IPS-15b (cell line): ENCODE measurements at regions not wholly inside any gene's neighbourhood (a gene's known extent, or its start where the extent isn't known, plus 50 kb on each side); places are given as distances from the start of the nearest gene placed in this dataset.

ENCODE experiments used
- H3K27me3 ChIP-seq: one replicate; pipeline ENCODE4 v1.6.1; 2013; ENCODE audit warnings: low read length; ENCODE audit not compliant: control insufficient read depth, insufficient read depth
- H3K36me3 ChIP-seq: one replicate; pipeline ENCODE4 v1.6.1; 2013; ENCODE audit warnings: low read length; ENCODE audit not compliant: control insufficient read depth, insufficient read depth
- H3K4me1 ChIP-seq: one replicate; pipeline ENCODE4 v1.6.1; 2013; ENCODE audit warnings: mild to moderate bottlenecking, low read length; ENCODE audit not compliant: control insufficient read depth, insufficient read depth
- H3K4me3 ChIP-seq: one replicate; pipeline ENCODE4 v1.5.1; 2013; ENCODE audit warnings: low read depth, low read length
- H3K9ac ChIP-seq: one replicate; pipeline ENCODE4 v1.6.1; 2013; ENCODE audit warnings: low read depth, mild to moderate bottlenecking, low read length
- H3K9me3 ChIP-seq: one replicate; pipeline ENCODE4 v1.6.1; 2013; ENCODE audit warnings: mild to moderate bottlenecking, low read length; ENCODE audit not compliant: control insufficient read depth, insufficient read depth

- Histone ChIP-seq H3K4me3 (no peak overlapping the region), H3K4me1 (no peaks in the 10 kb centered on the region), H3K9ac (no peak overlapping the region), H3K36me3 (no peaks in the 10 kb centered on the region), H3K9me3 (no peaks in the 10 kb centered on the region), H3K27me3 (no peaks in the 10 kb centered on the region)
These were observed 221.2 kb upstream of the B3GAT1 start for GRCh38 chr11:134633276-134633675.

GRCh38 chr11:134632347-134633119 is 220.5 kb upstream of the B3GAT1 start:
- Histone ChIP-seq H3K9ac (no peak overlapping the region), H3K27me3 (no peaks in the 10 kb centered on the region), H3K36me3 (no peaks in the 10 kb centered on the region), H3K4me3 (no peak overlapping the region), H3K9me3 (no peaks in the 10 kb centered on the region), H3K4me1 (no peaks in the 10 kb centered on the region)

- Histone ChIP-seq H3K9me3 (no peaks in the 10 kb centered on the region), H3K4me3 (no peak overlapping the region), H3K27me3 (no peaks in the 10 kb centered on the region), H3K4me1 (no peaks in the 10 kb centered on the region), H3K36me3 (no peaks in the 10 kb centered on the region), H3K9ac (no peak overlapping the region)
These were observed 218.8 kb upstream of the B3GAT1 start for GRCh38 chr11:134630861-134631260.

GRCh38 chr11:134628426-134628825 is 216.4 kb upstream of the B3GAT1 start:
- no peaks in the 10 kb centered on the region for H3K9me3 ChIP-seq
- H3K27me3 ChIP-seq: no peaks in the 10 kb centered on the region
- no peaks in the 10 kb centered on the region for H3K36me3 ChIP-seq
- no peak overlapping the region for H3K9ac ChIP-seq
- H3K4me3 ChIP-seq: no peak overlapping the region
- no peaks in the 10 kb centered on the region for H3K4me1 ChIP-seq

- H3K9me3 ChIP-seq: no peaks in the 10 kb centered on the region
- no peak overlapping the region for H3K4me3 ChIP-seq
- H3K27me3 ChIP-seq: no peaks in the 10 kb centered on the region
- no peaks in the 10 kb centered on the region for H3K36me3 ChIP-seq
- no peaks in the 10 kb centered on the region for H3K4me1 ChIP-seq
- no peak overlapping the region for H3K9ac ChIP-seq
These were observed 214.0 kb upstream of the B3GAT1 start for GRCh38 chr11:134626032-134626431.

GRCh38 chr11:134625631-134626030 is 213.6 kb upstream of the B3GAT1 start:
- no peaks in the 10 kb centered on the region for H3K27me3 ChIP-seq
- no peak overlapping the region for H3K9ac ChIP-seq
- no peaks in the 10 kb centered on the region for H3K9me3 ChIP-seq
- no peaks in the 10 kb centered on the region for H3K4me1 ChIP-seq
- H3K4me3 ChIP-seq: no peak overlapping the region
- H3K36me3 ChIP-seq: no peaks in the 10 kb centered on the region

- Histone ChIP-seq H3K4me1 (no peaks in the 10 kb centered on the region), H3K4me3 (no peak overlapping the region), H3K36me3 (no peaks in the 10 kb centered on the region), H3K27me3 (no peaks in the 10 kb centered on the region), H3K9me3 (no peaks in the 10 kb centered on the region), H3K9ac (no peak overlapping the region)
These were observed 213.1 kb upstream of the B3GAT1 start for GRCh38 chr11:134625151-134625550.

- Histone ChIP-seq H3K4me3 (no peak overlapping the region), H3K36me3 (no peaks in the 10 kb centered on the region), H3K4me1 (no peaks in the 10 kb centered on the region), H3K27me3 (no peaks in the 10 kb centered on the region), H3K9ac (no peak overlapping the region), H3K9me3 (no peaks in the 10 kb centered on the region)
These were observed 212.3 kb upstream of the B3GAT1 start for GRCh38 chr11:134624166-134624920.

GRCh38 chr11:134623711-134624110 is 211.7 kb upstream of the B3GAT1 start:
- Histone ChIP-seq H3K36me3 (no peaks in the 10 kb centered on the region), H3K4me1 (no peaks in the 10 kb centered on the region), H3K9me3 (no peaks in the 10 kb centered on the region), H3K27me3 (no peaks in the 10 kb centered on the region), H3K9ac (no peak overlapping the region), H3K4me3 (no peak overlapping the region)

- no peak overlapping the region for H3K4me3 ChIP-seq
- no peaks in the 10 kb centered on the region for H3K9me3 ChIP-seq
- no peaks in the 10 kb centered on the region for H3K36me3 ChIP-seq
- no peak overlapping the region for H3K9ac ChIP-seq
- no peaks in the 10 kb centered on the region for H3K27me3 ChIP-seq
- no peaks in the 10 kb centered on the region for H3K4me1 ChIP-seq
These were observed 210.4 kb upstream of the B3GAT1 start for GRCh38 chr11:134622458-134622857.

GRCh38 chr11:134617360-134617759 is 205.3 kb upstream of the B3GAT1 start:
- Histone ChIP-seq H3K4me3 (no peak overlapping the region), H3K36me3 (no peaks in the 10 kb centered on the region), H3K27me3 (no peaks in the 10 kb centered on the region), H3K9me3 (no peaks in the 10 kb centered on the region), H3K9ac (no peak overlapping the region), H3K4me1 (no peaks in the 10 kb centered on the region)

GRCh38 chr11:134616038-134616437 is 204.0 kb upstream of the B3GAT1 start:
- no peak overlapping the region for H3K9ac ChIP-seq
- no peak overlapping the region for H3K4me3 ChIP-seq
- no peaks in the 10 kb centered on the region for H3K9me3 ChIP-seq
- H3K27me3 ChIP-seq: no peaks in the 10 kb centered on the region
- no peaks in the 10 kb centered on the region for H3K36me3 ChIP-seq
- H3K4me1 ChIP-seq: no peaks in the 10 kb centered on the region
